GM20000 (cell line): ENCODE measurements at regions not wholly inside any gene's neighbourhood (a gene's known extent, or its start where the extent isn't known, plus 50 kb on each side); places are given as distances from the start of the nearest gene placed in this dataset.

Experiments used
- DNase-seq: peaks from one replicate; pipeline ENCODE4 v3.0.0; 2012; ENCODE audit warnings: low spot score
- TF ChIP-seq, protein P1 (sequence below): IDR thresholded peaks from 2 replicates; pipeline ENCODE4 v1.5.1; 2012; ENCODE audit warnings: mild to moderate bottlenecking, control low read depth; ENCODE audit errors: extremely low read depth, missing control alignments

DNA sequence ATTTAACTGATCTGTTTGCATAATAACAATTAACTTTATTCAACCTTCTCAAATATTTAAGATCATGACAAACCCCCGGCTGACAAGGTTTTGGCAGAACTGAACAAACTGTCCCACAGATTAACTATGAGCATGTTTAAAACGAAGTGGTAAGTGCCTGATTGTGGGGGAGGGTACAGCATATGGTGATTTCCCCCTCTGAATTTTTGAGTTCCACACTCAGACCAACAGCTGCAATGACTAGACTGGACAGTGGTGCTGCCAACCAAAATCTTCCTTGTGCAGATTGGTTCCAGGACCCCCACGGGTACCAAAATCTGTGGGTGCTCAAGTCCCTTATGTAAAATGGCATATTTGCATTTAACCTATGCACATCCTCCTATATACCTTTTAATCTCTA lies 449.5 kb downstream of the SHQ1 start:
- TF ChIP-seq, protein P1, sequence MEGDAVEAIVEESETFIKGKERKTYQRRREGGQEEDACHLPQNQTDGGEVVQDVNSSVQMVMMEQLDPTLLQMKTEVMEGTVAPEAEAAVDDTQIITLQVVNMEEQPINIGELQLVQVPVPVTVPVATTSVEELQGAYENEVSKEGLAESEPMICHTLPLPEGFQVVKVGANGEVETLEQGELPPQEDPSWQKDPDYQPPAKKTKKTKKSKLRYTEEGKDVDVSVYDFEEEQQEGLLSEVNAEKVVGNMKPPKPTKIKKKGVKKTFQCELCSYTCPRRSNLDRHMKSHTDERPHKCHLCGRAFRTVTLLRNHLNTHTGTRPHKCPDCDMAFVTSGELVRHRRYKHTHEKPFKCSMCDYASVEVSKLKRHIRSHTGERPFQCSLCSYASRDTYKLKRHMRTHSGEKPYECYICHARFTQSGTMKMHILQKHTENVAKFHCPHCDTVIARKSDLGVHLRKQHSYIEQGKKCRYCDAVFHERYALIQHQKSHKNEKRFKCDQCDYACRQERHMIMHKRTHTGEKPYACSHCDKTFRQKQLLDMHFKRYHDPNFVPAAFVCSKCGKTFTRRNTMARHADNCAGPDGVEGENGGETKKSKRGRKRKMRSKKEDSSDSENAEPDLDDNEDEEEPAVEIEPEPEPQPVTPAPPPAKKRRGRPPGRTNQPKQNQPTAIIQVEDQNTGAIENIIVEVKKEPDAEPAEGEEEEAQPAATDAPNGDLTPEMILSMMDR: no peak
- DNase-seq: no peak

DNA sequence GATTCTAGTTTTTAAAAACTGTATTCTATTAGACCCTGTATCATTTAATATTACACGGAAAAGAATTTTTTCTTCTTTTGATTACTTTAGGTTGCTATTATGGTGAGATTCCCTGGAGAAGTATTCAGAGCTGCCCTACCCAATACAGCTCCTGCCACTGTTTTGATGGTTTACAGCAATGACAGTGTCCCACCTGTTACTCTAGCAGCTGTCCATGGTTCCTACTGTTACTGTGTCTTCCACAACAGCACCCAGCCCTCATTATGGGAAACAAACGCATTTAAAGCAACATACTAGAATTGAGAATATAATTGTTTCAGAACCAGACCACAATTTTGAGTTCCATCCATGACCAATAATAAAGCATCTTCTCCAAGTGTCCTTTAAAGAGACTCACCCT lies 450.7 kb downstream of the SHQ1 start:
- no peak for DNase-seq
- TF ChIP-seq, protein P1: no peak

DNA sequence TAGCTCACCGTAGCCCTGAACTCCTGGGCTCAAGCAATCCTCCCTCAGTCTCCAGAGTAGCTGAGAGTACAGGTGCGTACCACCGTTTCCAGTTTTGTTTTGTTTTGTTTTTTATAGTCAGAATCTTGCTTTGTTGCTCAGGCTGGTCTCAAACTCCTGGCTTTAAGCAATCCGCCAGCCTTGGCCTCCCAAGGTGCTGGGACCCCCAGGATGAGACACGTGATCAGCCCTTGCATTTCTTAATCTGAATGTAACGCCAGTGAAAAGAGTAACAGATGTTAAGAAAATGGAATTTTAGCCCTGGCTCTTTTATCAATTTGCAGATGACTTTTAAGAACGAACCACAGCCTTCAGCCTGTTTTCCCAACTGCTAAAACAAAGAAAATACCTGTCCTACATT lies 451.3 kb downstream of the SHQ1 start:
- DNase-seq: no peak
- TF ChIP-seq, protein P1: no peak

DNA sequence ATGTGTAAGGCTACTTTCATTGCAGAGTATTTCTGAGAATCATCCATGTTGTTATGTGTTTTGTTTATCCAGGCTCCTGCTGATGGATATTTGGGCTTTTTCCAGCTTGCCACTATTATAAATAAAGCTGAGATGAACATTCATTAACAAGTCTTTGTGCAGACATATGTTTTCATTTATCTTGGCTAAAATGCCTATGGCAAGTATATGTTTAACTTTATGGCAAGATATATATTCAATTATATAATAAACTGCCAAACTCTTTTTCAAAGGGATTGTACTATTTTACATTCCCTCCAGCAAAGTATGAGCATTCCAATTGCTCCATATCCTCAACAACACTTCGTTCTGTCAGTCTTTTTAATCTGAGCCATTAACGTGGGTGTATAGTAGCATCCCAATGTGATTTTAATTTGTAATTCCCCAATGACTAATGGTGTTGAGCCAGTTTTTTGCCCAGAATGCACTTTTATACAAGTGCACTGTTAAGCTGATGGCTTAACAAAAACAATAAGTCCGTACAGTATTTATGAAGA lies 452.4 kb downstream of the SHQ1 start:
- DNase-seq: no peak
- TF ChIP-seq, protein P1: no peak

DNA sequence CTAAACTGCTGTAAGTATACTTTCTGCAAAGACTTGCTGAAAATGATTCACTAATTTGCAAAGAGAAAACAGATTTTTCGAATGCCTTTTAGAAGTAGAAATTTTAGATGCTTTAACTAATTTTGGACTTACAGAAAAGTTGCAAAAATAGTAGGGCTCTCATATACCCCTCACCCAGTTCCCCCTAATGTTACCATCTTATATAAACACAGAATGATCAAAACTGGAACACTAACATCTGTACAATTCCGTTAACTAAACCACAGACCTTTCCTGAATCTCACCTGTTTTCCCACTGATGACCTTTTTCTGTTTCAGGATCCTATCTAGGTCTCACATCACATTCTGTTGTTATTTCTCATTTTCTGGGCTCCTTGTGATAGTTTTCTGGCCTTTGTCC lies 454.8 kb downstream of the SHQ1 start:
- DNase-seq: no peak
- TF ChIP-seq, protein P1: no peak

DNA sequence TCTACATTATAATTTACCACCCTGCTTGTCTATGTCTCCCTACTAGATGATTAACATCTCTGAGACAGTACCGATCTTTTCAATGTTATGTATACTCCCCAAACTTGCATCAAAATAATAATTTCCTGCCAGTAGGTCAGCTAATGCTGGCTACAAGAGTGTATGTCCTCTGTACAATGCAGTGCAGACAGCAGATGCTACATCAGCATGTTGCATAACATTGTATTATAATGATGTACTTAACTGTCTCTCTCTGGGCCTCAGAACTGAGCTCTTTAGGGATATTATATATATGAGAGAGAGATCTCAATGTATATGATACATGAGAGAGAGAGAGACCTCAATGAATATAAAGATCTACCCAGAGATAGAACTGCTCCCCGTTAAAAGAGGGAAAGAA lies 456.6 kb downstream of the SHQ1 start:
- DNase-seq: no peak

DNA sequence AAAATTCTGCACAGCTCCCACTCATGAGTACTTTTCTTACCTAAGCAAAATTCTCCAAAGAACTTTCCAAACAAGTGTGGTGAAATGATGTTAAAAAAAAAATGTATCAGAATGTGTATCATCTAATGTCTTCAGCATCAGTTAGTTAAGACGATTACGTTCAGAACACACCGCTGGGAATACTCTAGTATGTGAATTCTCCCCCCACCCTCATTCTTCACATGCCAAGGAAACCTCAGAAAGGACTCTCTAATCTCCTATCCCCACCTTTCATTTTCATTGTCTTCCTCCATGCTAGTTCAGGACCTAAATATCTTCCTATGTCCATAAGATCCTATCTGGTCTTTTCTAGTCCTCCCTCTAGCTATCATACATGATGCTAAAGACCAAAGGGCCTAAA lies 457.4 kb downstream of the SHQ1 start:
- TF ChIP-seq, protein P1: no peak

More for the DNA sequence above, 456.6 kb downstream of the SHQ1 start:
- TF ChIP-seq, protein P1: no peak

More for the DNA sequence above, 457.4 kb downstream of the SHQ1 start:
- DNase-seq: no peak
